Activated T-cell treated with anti-CD3 and anti-CD28 coated beads for 1 hour (primary cell): ENCODE measurements at regions not wholly inside any gene's neighbourhood (a gene's known extent, or its start where the extent isn't known, plus 50 kb on each side); places are given as distances from the start of the nearest gene placed in this dataset.

Experiments used
- DNase-seq: peaks from one replicate; pipeline ENCODE4 v3.0.0-alpha.2; 2020; ENCODE audit warnings: low read depth

DNA sequence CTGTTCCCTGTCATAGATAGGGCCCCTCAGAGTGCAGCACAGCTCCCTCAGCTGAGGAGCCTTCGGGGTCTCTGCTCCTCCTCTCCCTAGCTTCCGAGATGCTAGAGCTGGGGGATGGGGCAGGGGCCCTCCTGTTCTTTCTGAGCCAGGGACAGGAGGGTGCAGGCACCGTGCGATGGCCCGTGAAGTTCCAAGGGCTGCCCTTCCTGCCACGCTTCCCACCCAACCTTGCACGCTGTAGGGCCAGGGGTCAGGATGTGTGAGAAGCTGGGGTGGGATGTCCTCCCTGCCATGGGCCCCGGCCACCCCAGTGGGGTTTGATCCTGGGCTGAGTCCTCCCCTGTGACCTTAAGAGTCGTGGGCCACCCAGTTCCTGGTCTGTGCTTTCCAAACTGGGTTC lies 240.7 kb upstream of the C1orf174 start:
- DNase-seq = no peak

- DNase-seq = no peak
Observed at GRCh38 chr1:4144349-4144971, 244.4 kb upstream of the C1orf174 start.

GRCh38 chr1:4146101-4146500 lies 246.0 kb upstream of the C1orf174 start:
- no peak for DNase-seq

- no peak for DNase-seq
Observed at GRCh38 chr1:4146614-4147013, 246.5 kb upstream of the C1orf174 start.

GRCh38 chr1:4147509-4147908 lies 247.4 kb upstream of the C1orf174 start:
- DNase-seq = no peak

DNA sequence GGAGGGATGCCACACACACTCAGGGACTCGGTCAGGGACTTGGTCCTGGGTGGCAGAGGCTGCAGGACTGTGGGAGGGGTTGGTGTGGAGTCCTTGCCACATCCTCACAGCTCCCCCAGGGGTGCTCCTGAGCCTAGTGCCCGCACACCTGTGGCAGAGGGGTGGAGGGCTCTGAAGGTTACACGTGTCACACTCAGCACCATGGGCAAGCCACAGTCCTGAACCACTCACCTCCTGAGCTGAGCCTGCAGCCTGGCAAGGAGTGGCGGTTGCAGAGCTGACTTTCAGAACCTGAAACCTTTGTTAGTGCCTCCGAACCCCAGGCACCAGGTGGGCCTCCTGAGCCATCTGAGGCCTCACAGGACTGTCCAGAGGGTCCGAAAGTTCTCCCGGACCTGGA lies 249.2 kb upstream of the C1orf174 start:
- DNase-seq = no peak

GRCh38 chr1:4149831-4150230 lies 249.8 kb upstream of the C1orf174 start:
- no peak for DNase-seq

DNA sequence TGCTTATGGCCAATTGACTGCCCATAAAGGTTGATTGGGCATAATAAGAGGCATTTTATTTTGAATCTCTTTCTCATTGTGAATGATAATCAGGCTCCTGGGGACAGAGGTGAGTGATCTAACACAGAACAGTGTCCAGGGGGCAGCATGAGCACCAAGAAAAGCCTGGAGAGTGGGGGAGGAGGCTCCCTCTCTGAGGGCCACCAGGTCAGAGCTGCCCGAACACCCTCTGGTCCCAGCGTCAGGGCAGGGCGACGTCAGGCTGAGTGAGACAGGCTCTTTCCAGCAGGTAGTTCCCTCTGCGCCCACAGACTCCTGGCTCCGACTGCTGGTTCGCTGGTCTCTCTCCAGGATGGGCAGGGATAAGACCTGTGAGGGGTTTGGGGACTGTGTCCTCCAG lies 250.2 kb upstream of the C1orf174 start:
- DNase-seq = no peak

GRCh38 chr1:4152266-4152665 lies 252.2 kb upstream of the C1orf174 start:
- DNase-seq = no peak

DNA sequence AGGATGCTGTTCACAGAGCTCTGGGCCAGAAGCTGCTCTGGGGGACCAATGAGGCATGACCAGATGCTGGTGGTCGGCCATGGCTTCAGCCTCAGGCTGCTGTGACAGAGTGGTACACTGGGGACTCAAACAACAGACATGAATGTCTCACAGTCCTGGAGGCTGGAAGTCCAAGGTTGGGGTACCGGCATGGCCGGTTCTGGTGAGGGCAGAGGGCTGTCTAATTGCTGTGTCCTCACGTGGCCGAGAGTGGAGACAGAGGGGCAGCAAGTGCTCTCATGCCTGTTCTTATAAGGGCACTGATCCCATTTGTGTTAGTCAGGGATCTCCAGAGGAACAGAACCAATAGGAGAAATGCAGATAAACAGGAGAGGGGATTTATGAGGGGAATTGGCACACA lies 253.5 kb upstream of the C1orf174 start:
- no peak for DNase-seq

GRCh38 chr1:4156241-4156973 lies 256.3 kb upstream of the C1orf174 start:
- no peak for DNase-seq

DNA sequence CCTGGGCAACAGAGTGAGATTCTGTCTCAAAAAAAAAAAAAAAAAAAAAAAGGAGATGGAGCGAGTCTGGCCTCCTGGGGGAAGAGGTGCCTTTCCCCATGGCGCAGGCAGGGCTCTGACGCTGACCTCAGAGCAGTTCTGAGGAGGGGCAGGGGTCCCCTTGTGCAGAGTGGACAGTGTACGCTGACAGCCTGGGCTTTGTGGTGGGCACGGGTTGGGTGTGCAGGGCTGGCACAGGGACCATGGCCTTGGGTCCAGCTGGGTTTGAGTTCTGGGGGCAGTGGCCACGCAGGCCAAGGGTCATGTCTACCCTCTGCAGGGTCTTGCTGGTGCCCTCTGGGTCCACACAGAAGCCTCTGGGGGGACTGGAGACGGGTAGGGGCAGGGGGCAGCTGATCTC lies 260.1 kb upstream of the C1orf174 start:
- no peak for DNase-seq

- DNase-seq = no peak
Observed at GRCh38 chr1:4161366-4162006, 261.4 kb upstream of the C1orf174 start.

DNA sequence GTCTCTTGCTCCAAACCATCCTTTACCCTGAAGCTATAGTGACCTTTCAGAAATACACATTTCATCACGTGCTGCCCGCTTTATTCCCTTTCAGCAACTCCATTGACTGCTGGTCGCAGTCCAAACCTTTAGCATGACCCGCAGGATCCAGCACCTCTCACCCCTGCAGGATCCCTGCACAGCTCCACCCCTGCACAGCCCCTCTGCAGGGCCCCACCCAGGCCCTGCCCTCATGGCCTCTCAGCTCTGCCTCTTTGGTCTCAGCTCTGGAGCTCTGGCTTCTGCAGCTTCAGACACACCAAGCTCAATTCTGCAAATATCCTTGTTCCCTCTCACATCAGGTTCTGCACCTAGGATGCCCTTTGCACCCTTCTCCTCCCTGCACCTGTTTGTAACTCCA lies 264.9 kb upstream of the C1orf174 start:
- no peak for DNase-seq

- DNase-seq = no peak
Observed at GRCh38 chr1:4165686-4166300, 265.7 kb upstream of the C1orf174 start.

DNA sequence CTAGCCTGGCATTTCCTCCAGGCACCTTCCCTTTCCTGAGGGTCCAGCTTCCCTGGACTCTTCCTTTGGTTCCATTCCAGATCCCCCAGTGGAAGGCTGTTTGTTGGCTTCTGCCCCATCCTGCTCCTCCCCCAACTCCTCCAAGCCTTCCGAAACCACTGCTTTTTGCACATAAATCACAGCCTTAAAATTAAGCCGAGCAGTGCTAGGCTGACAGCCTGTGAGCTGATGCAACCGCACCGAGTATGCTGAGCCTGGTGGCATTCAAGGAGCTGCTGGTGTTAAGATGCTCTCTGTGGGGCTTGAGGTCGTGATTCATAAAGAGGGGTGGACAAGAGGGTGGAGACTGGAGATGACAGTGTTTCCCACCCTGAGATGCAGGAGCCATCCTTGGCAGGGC lies 266.6 kb upstream of the C1orf174 start:
- DNase-seq = no peak

- DNase-seq = no peak
Observed at GRCh38 chr1:4169991-4170390, 269.9 kb upstream of the C1orf174 start.

GRCh38 chr1:4170548-4171340 lies 270.7 kb upstream of the C1orf174 start:
- no peak for DNase-seq

DNA sequence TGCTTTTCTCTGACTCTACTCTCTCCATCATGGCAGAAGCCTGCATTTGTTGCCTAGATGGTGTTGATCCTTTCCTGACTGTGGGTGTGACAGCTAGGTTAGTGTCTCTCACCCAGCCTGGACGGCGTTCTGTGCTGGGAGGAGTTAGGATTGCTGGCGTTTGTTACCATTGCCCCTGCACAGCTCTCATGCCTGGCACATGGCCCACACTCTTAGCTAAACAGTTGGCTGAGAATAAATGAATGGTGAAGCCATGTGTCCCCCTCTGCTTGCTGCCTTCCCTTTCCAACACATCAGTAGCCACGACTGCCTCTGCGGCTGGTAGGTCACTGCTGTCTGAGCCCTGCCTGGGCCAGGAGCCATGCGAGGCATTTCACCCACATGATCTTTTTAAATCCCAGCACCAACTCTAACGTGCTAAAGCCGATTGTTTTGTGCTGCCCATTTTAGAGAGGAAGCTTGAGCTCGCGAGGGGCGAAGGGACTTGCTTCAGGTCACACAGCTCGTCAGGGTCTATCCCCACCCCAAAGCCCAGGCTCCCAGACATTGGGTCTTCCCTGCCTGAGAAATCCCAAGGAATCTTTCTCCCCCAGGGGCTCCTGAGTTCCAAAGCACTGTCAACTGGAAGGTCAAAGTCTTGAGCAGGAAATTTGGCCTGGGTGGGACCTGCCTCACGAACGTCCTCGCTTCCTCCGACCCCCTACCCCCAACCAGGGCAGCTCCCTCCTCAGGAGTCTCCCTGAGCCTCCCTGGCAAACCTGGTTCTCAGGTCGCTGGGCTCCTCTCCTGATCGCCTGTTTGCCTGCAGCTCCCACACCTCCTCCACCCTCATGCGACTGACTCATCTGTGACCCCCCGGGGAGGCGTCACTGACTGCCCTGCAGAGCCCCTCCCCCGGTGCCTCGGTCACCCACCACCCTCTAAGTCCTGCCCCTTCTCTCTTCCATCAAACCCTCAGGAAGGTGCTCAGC lies 271.7 kb upstream of the C1orf174 start:
- DNase-seq = no peak

DNA sequence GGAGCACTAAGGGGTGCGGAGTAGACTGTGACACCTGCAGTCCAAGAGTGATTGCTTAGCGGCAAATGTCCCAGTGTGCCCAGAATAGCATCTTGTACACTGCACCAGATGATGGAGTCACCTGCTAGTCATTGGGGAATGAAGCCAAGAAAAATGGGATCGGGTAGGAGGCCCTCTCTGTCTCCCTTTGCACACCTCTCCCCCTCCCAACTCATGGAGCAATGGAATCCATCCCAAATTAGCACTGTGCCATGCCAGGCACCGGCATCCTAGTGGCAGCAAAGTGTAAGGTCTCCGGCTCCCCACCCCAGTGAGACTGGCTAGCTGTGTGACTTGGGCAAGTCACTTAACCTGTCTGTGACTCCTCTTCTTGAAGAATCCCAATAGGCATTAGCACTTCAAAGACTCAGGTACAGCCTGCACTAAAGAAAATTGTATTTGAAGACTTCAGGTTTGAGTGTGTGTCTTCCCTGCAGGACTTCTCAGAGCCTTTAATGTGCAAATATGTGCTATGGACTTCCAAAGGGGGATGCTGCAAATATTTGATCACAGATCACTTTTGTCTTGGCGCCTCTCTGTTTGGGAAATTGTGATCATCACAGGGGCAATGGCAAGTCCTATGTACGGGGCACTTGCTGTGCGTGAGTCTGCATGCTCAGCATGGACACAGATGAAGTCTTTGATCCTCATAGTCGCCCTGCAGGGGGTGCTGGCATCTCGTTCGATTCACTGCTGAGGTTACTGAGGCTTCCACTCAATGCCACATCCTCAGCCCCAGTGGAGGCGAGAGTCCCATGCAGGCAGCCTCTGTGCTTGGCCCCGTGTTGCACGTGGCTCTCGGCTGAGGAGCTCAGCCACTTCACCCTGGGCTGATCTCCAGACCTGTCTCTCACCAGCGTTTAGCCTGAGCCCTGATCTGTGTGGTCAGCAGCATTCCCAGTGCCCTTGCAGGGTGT lies 272.9 kb upstream of the C1orf174 start:
- no peak for DNase-seq
